Stimulated activated effector memory CD8-positive, alpha-beta T cell treated with anti-CD3 and anti-CD28 coated beads, Interleukin-12 subunit alpha, Interleukin-12 subunit beta, amount 100 ng/mL, for 72 hours (primary cell): ENCODE measurements at regions not wholly inside any gene's neighbourhood (a gene's known extent, or its start where the extent isn't known, plus 50 kb on each side); places are given as distances from the start of the nearest gene placed in this dataset.
A peak's percentile ranks its signal among the peaks of the same experiment; 100 is the strongest.

ENCODE experiments used
- ATAC-seq: fragments of 150-1000 bp; cut with Tn5 transposase; 2 replicates; pipeline ENCODE4 v1.10.0; 2021
- DNase-seq, 2 donors: peaks; one replicate each; pipeline ENCODE4 v3.0.0; 2021 to 2022; ENCODE audit warnings: low spot score in 2 of 2
- H3K27ac Mint-ChIP-seq: one replicate; pipeline ENCODE4 v1.8.0; 2022; ENCODE audit warnings: mild to moderate bottlenecking, mixed read lengths
- H3K36me3 Mint-ChIP-seq: one replicate; pipeline ENCODE4 v1.8.0; 2022; ENCODE audit warnings: mild to moderate bottlenecking, mixed read lengths
- H3K4me1 Mint-ChIP-seq: one replicate; pipeline ENCODE4 v1.8.0; 2022; ENCODE audit warnings: mixed read lengths
- H3K4me3 Mint-ChIP-seq: one replicate; pipeline ENCODE4 v1.8.0; 2022; ENCODE audit warnings: mild to moderate bottlenecking, mixed read lengths
- H3K9me3 Mint-ChIP-seq: one replicate; pipeline ENCODE4 v1.8.0; 2022; ENCODE audit warnings: mixed read lengths

DNA sequence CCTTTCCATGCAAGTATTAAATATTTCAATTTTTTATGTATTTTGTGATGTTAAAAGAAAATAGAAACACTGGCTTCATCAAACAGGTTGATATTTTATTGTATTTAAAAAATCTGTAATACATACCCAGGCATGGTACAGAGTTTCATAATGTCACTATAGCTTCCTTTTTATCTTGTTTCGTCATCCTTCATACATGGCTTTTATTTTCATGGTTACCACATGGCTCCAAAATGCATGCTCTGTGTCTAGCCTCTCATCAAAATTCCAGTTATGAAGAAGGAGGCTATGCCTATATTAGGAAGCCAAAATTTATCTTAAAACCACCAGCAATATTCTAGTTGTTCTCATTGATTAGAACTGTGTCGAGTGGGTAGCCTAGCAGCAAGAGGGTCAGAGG lies 464.8 kb downstream of the BTG1 start:
- no peaks in the 10 kb centered on the region for H3K9me3 Mint-ChIP-seq
- no peak overlapping the region for H3K4me3 Mint-ChIP-seq
- H3K4me1 Mint-ChIP-seq, result no peaks in the 10 kb centered on the region
- no peaks in the 10 kb centered on the region for H3K36me3 Mint-ChIP-seq
- ATAC-seq (no peak), DNase-seq (no peak)
- H3K27ac Mint-ChIP-seq, result no peak overlapping the region

DNA sequence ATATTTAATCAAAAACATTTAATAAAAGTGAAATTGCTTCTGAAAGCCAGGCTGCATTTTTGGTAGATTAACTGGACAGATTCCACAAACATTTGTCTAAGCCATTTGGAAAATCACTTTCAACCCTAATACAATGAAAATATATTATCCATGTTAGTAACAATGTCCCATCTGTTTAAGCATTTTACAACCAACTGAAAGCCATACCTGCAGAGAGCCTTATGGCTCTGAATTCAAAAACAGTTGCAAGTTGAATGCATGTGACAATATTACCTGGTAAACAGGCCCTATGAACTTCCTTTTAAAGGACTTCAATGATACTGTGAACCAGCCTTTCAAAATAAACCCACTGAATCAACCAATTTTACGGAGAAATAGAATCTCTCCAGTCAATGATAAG lies 468.1 kb downstream of the BTG1 start:
- ATAC-seq, result no peak

DNA sequence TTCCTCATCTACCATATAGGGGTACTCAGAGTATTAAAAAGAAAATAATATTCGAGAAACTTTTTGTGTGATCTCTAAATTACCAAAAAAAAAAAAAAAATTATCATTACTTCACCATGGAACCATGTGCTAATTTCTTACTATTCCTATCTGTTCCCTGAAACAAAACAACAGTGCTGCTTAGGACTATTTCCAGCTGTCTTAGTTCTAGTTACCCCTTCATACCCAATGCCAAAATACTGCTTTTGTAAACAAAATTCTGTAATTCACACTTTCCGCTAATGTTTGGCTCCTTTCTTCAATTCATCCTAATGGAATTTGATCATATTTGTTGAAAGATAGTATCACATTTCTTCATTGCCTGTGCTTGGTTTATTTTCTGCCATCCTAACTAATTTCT lies 470.2 kb downstream of the BTG1 start:
- ATAC-seq (no peak), DNase-seq (no peak)
- Mint-ChIP-seq H3K36me3 (no peaks in the 10 kb centered on the region), H3K4me1 (peaks cover 12% of the 10 kb centered on the region), H3K9me3 (no peaks in the 10 kb centered on the region), H3K4me3 (no peak overlapping the region), H3K27ac (no peak overlapping the region)

More for the DNA sequence above, 468.1 kb downstream of the BTG1 start:
- H3K4me3 Mint-ChIP-seq, result no peak overlapping the region
- H3K27ac Mint-ChIP-seq, result no peak overlapping the region
- H3K9me3 Mint-ChIP-seq, result no peaks in the 10 kb centered on the region
- DNase-seq, result no peak
- peaks cover 5% of the 10 kb centered on the region for H3K4me1 Mint-ChIP-seq
- H3K36me3 Mint-ChIP-seq, result no peaks in the 10 kb centered on the region

DNA sequence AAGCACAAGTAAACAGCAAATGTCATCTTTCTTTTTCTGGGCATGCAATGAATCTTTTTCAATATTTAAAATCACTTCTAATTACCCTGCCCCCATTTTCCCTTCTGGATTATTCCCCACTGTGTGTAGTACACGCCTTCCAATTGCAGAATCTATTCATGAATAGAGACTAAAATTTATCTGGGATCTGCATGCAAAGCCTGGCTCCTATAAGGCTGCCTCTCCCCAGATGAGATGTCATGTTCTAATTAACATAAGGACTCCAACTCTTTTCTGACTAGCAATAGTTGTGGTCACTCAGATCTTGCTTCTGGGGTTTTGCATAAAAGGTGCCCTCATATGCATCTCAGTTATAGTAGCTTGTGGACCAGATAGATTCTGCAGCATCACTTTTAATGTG lies 473.5 kb downstream of the BTG1 start:
- Mint-ChIP-seq H3K27ac (no peak overlapping the region), H3K4me1 (peaks cover 19% of the 10 kb centered on the region), H3K9me3 (peaks cover 3% of the 10 kb centered on the region), H3K36me3 (no peaks in the 10 kb centered on the region), H3K4me3 (no peak overlapping the region)
- no peak for ATAC-seq
- no peak for DNase-seq

DNA sequence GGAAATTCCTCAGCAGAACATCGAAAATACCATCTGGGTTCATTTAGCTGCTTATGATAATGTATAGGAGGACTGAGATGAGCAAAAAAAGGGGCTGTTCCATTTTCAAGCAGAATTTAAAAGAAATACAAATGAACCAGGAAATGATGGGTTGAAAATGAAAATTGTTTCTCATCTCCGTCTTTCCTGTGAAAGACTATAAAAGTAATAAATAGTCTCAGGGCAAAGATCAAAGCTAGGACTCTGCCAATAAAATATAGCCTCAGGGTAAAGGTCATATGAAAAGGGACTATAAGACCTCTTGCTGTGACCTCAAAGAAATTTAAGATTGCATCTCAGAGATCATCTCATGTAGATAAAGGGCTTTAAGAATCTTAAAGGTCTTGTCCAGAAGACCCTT lies 478.0 kb downstream of the BTG1 start:
- Mint-ChIP-seq H3K36me3 (no peaks in the 10 kb centered on the region), H3K27ac (peak overlapping the region; percentile 8), H3K9me3 (peaks cover 3% of the 10 kb centered on the region), H3K4me3 (no peak overlapping the region), H3K4me1 (peaks cover 26% of the 10 kb centered on the region)
- no peak for DNase-seq
- ATAC-seq, result no peak

DNA sequence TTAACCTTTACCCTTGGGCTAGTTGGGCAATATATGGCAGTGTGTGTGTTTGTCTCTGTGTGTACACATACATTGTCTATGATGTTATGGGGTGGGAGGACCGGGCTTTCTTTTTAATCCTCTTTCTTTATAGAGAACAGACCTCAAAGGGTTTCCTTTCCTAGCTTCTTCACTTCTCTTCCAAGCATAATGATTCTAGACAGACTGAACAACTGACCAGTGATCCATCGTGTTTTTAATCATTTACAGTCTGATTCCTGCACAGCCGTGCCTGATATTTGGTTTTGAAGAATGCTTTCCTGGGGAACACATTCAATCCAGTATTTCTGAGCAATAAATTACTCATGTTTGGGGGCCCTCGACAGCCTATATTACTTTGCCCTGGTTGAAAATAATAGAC lies 481.1 kb upstream of the DCN start:
- H3K36me3 Mint-ChIP-seq, result no peaks in the 10 kb centered on the region
- no peak overlapping the region for H3K4me3 Mint-ChIP-seq
- no peaks in the 10 kb centered on the region for H3K9me3 Mint-ChIP-seq
- ATAC-seq (no peak), DNase-seq (no peak)
- no peak overlapping the region for H3K27ac Mint-ChIP-seq
- peaks cover 17% of the 10 kb centered on the region for H3K4me1 Mint-ChIP-seq

DNA sequence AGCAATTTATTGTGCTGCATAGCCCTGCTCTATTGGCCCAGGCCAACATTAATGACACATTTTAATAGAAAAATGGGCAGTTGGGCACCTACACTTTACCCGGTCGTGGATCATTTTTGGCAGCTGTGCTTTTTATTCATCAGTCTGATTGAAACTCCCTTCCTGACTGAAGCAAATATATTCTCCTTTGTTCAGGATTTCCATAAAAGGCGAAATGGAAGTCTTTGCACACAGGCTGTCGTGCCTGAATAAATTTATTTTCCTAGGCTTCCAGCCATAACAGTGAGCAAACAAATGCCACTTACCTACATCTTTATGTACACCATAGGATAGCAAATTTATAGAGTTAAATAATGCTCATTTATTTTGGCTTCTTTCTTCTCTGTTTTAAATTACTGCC lies 480.7 kb upstream of the DCN start:
- DNase-seq (no peak), ATAC-seq (no peak)
- no peak overlapping the region for H3K27ac Mint-ChIP-seq
- H3K4me3 Mint-ChIP-seq, result no peak overlapping the region
- no peaks in the 10 kb centered on the region for H3K36me3 Mint-ChIP-seq
- H3K9me3 Mint-ChIP-seq, result no peaks in the 10 kb centered on the region
- H3K4me1 Mint-ChIP-seq, result peaks cover 17% of the 10 kb centered on the region

DNA sequence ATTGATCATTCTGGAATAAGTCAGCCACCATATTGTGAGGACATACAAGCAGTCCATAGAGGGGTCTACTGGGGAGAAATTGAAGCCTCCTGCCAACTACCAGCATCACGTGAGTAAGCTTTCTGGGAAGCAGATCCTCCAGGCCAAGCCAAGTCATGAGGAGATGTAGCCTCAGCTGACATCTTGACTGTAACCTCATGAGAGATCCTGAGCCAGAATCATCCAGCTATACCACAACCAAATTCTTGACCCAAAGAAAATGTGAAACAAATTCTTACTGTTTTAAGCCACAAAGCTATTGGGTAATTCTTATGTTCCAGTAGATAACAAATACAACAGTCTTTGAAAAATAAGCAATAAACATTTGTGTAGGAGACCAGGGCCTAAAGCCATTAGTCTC lies 479.4 kb upstream of the DCN start:
- H3K9me3 Mint-ChIP-seq, result no peaks in the 10 kb centered on the region
- no peaks in the 10 kb centered on the region for H3K36me3 Mint-ChIP-seq
- no peak overlapping the region for H3K27ac Mint-ChIP-seq
- DNase-seq (no peak), ATAC-seq (no peak)
- peaks cover 9% of the 10 kb centered on the region for H3K4me1 Mint-ChIP-seq
- no peak overlapping the region for H3K4me3 Mint-ChIP-seq

DNA sequence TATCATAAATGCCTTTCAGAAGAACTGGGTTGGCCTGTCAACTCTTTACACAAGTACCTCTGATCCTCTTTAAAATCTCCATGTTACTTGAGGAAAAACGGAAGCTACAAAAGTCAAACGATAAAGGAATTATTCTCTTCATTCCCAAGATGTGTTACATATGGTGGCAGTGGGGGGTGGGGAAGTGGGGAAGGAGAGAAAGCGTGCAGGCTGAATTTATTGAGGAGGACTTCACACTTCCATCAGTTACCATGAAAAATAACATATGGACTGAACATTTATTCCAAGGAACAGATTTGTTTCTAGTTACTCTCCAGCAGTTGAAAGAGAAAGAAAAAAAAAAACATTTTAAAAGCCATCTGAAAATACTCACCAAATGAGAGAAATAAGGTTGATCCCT lies 474.4 kb upstream of the DCN start:
- no peak for DNase-seq
- no peak for ATAC-seq
- no peaks in the 10 kb centered on the region for H3K4me1 Mint-ChIP-seq
- H3K36me3 Mint-ChIP-seq, result no peaks in the 10 kb centered on the region
- H3K9me3 Mint-ChIP-seq, result no peaks in the 10 kb centered on the region
- no peak overlapping the region for H3K4me3 Mint-ChIP-seq
- no peak overlapping the region for H3K27ac Mint-ChIP-seq

DNA sequence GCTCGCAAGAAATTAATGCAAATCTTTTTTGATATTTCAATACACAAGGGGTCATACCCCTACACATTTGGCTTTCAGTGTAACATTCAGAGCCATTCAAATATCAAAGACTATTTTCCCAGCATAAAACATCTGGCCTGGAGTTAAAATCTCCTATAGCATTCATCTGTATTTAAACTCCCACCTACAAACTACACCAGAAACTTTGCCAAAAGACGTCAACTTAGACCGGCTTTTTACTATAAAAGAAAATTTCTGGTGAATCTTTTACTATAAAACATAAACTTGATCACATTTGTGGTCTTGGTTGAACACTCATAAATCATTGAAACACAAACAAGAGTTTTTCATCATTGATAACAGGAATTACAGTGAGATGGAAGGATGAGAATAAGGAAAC lies 473.3 kb upstream of the DCN start:
- no peak overlapping the region for H3K4me3 Mint-ChIP-seq
- H3K4me1 Mint-ChIP-seq, result no peaks in the 10 kb centered on the region
- H3K27ac Mint-ChIP-seq, result no peak overlapping the region
- H3K9me3 Mint-ChIP-seq, result no peaks in the 10 kb centered on the region
- ATAC-seq, result no peak
- no peak for DNase-seq
- no peaks in the 10 kb centered on the region for H3K36me3 Mint-ChIP-seq

DNA sequence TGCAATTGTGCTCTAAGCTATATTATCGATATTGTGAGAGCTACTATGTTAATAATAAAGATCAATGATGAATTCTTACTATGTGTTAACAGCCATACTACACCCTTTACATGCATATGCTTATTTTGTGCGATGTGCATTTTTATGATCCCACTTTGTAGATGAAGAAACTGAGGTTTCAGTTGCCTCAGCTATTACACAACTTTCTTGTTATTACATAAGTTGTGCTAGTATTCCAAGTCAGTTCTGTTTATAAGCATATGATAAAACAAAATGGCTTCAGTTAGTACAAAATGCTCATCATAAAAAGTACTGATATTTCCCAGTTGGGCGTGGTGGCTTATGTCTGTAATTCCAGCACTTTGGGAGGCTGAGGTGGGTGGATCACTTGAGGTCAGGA lies 471.5 kb upstream of the DCN start:
- H3K4me1 Mint-ChIP-seq, result no peaks in the 10 kb centered on the region
- H3K36me3 Mint-ChIP-seq, result no peaks in the 10 kb centered on the region
- no peak overlapping the region for H3K4me3 Mint-ChIP-seq
- no peak overlapping the region for H3K27ac Mint-ChIP-seq
- no peak for DNase-seq
- no peak for ATAC-seq
- H3K9me3 Mint-ChIP-seq, result no peaks in the 10 kb centered on the region

DNA sequence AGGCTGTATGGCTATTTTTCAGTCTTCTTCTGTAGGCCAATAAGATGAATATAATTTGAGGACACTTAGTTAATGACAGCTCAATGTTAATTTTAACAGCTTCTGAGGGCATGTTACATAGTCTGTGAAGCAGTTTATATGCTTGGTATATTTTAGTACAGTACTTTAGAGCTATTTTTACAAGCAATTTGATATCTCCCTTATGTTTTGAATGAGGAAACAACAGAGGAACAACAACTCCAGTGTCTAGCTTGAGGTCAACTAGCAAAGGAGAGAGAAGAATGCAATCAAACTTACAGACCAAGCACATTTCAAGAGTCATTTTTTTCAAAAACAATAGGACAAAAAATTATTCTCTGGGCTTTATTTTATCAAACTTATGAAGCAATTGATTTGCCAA lies 469.1 kb upstream of the DCN start:
- no peaks in the 10 kb centered on the region for H3K36me3 Mint-ChIP-seq
- no peak overlapping the region for H3K4me3 Mint-ChIP-seq
- ATAC-seq (no peak), DNase-seq (no peak)
- no peaks in the 10 kb centered on the region for H3K4me1 Mint-ChIP-seq
- no peak overlapping the region for H3K27ac Mint-ChIP-seq
- no peaks in the 10 kb centered on the region for H3K9me3 Mint-ChIP-seq

DNA sequence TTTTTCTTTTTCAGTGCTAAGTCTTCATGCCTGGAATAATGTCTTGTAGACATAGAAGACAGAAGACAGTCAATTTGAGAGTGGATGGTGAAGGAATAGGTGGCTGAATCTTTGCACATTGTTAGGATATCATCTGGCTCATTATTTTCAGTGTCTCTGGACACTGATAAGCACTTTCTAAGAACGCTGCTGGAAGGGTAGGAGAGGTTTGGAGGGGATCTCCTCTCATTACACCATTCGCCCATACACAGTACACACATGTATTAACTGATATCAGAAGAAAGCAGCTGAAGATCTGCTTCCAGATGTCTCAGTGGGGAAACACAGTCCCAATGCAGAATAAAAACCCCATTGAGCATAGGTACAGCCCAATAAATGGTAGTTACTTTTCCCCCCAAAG lies 461.1 kb upstream of the DCN start:
- no peaks in the 10 kb centered on the region for H3K36me3 Mint-ChIP-seq
- H3K27ac Mint-ChIP-seq, result no peak overlapping the region
- DNase-seq, result no peak
- no peaks in the 10 kb centered on the region for H3K9me3 Mint-ChIP-seq
- no peak for ATAC-seq
- H3K4me1 Mint-ChIP-seq, result no peaks in the 10 kb centered on the region
- no peak overlapping the region for H3K4me3 Mint-ChIP-seq

DNA sequence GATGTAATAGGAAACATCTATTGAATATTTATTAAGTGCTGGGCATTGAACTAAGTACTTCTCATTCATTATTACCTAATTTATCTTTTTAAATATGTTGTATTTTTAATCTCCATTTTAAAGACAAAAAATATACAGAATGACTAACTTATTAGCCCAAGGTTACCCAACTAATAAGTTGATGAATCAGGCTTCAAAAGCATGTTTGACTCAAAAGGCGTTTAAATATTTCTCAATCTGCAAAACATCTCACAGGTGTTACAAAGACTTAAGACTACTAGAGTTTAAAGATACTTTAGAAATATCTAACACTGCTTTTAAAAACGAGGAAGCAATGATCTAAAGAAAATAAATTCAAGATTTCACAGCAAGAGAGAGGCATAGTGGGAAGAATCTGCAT lies 457.4 kb upstream of the DCN start:
- Mint-ChIP-seq H3K36me3 (no peaks in the 10 kb centered on the region), H3K4me1 (no peaks in the 10 kb centered on the region), H3K9me3 (no peaks in the 10 kb centered on the region), H3K4me3 (no peak overlapping the region), H3K27ac (no peak overlapping the region)
- ATAC-seq (no peak), DNase-seq (no peak)

DNA sequence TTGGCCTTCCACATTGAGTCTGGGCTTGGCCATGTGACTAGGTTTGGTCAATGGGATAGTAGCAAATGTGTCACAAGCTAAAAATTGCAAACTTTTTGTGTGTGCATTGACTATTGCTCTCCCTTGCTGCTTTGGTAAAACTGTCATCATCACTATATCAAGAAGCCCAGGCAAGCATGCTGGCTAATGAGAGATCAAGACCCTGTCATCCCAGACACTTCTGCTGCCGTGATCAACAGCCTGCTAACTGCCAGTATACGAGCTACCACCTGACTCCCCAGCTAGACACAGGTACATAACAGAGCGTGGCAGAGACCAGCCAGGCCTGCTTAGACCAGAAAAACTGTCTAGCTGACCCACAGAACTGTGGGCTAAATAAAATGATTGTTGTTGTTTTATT lies 456.7 kb upstream of the DCN start:
- H3K27ac Mint-ChIP-seq, result no peak overlapping the region

DNA sequence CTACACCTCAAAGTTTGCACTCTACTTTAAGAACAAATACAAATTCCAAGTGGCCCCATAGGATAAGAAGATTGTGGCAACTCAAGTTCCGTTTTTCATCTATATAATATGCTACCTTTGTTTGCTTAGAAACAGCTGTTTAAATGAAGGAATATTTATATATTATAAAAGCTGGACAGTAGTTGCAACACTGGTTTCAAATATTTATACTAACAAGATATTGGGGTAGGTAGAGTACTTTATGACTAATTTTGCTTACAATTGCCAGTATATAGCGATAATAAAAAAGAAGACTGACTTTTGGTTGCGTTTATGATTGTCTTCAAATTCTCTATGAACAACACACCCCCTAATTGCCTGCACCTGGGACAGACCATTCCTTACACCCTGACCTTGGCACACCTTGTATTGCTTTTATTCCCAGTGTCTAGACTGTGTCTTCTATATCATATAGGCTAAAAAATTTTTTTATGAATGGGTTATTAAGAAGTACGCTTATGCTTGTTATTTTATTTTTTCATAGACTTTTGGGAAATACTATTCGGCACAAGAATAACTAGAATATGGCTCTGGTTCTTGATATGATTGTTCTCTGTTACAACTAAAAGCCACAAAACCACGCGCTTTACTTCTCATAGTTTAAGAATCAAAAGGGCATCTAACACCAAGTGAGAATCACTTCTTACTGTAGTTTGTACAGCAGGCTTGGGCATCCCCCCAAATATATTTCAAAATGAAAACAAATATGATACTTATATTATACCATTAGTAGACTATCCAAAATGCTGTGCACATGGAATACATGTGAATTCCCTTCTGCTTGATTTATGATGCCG lies 455.4 kb upstream of the DCN start:
- Mint-ChIP-seq H3K36me3 (no peaks in the 10 kb centered on the region), H3K4me3 (no peak overlapping the region), H3K4me1 (no peaks in the 10 kb centered on the region), H3K27ac (no peak overlapping the region), H3K9me3 (no peaks in the 10 kb centered on the region)
- ATAC-seq (peak; percentile 66), DNase-seq (no peak)

More for the DNA sequence above, 456.7 kb upstream of the DCN start:
- no peaks in the 10 kb centered on the region for H3K36me3 Mint-ChIP-seq
- no peak for ATAC-seq
- no peak for DNase-seq
- H3K9me3 Mint-ChIP-seq, result no peaks in the 10 kb centered on the region
- H3K4me1 Mint-ChIP-seq, result no peaks in the 10 kb centered on the region
- no peak overlapping the region for H3K4me3 Mint-ChIP-seq

DNA sequence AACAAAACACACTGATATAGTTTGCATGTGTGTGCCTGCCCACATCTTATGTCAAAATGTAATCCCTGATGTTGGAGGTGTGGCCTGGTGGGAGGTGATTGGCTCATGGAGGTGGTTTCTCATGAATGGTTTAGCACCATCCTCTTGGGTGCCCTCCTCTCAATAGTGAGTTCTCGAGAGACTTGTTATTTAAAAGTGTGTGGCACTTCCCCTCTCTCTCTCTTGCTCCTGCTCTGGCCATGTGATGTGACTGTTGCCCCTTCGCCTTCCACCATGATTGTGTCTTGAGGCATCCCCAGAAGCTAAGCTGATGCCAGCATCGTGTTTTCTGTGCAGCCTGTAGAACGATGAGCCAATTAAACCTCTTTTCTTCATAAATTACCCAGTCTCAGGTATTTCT lies 454.1 kb upstream of the DCN start:
- DNase-seq, result no peak
- no peaks in the 10 kb centered on the region for H3K4me1 Mint-ChIP-seq
- no peak for ATAC-seq
- no peak overlapping the region for H3K4me3 Mint-ChIP-seq
- H3K27ac Mint-ChIP-seq, result no peak overlapping the region
- no peaks in the 10 kb centered on the region for H3K36me3 Mint-ChIP-seq
- H3K9me3 Mint-ChIP-seq, result no peaks in the 10 kb centered on the region
